Endothelial cell of umbilical vein (primary cell): ENCODE measurements at regions not wholly inside any gene's neighbourhood (a gene's known extent, or its start where the extent isn't known, plus 50 kb on each side); places are given as distances from the start of the nearest gene placed in this dataset.

Source experiments
- CTCF ChIP-seq, 2 donors: IDR thresholded peaks; 1 replicate in 1 of 2; 2 replicates in 1 of 2; pipeline ENCODE4 v1.5.1; 2011; ENCODE audit warnings: low read length in 2 of 2, mild to moderate bottlenecking in 2 of 2, moderate library complexity in 2 of 2, control low read depth in 1 of 2, inconsistent platforms in 1 of 2, low read depth in 1 of 2; ENCODE audit not compliant: insufficient read depth in 1 of 2; ENCODE audit errors: extremely low read depth in 1 of 2
- EZH2 ChIP-seq: IDR thresholded peaks from 2 replicates; pipeline ENCODE4 v1.6.1; 2012; ENCODE audit warnings: borderline replicate concordance, low read depth, mild to moderate bottlenecking, moderate library complexity, low read length, inconsistent platforms; ENCODE audit not compliant: severe bottlenecking
- FOS ChIP-seq: IDR thresholded peaks from 2 replicates; pipeline ENCODE4 v1.6.1; 2011; ENCODE audit warnings: mild to moderate bottlenecking, low read length, moderate library complexity, borderline replicate concordance; ENCODE audit not compliant: insufficient read depth
- GATA2 ChIP-seq: IDR thresholded peaks from 2 replicates; pipeline ENCODE4 v1.7.0; 2011; ENCODE audit warnings: low read depth, mild to moderate bottlenecking, moderate library complexity, mixed read lengths, low read length; ENCODE audit not compliant: insufficient read length, insufficient read depth
- JUN ChIP-seq: IDR thresholded peaks from 2 replicates; pipeline ENCODE4 v1.6.1; 2011; ENCODE audit warnings: borderline replicate concordance, low read depth; ENCODE audit not compliant: insufficient read length, insufficient read depth
- MAX ChIP-seq: IDR thresholded peaks from 2 replicates; pipeline ENCODE4 v1.6.1; 2011; ENCODE audit not compliant: insufficient read depth, insufficient read length
- MYC ChIP-seq: IDR thresholded peaks from one replicate; pipeline ENCODE4 v1.6.1; 2011; ENCODE audit warnings: mild to moderate bottlenecking, low read depth, low read length
- POLR2A ChIP-seq: IDR thresholded peaks from 2 replicates; pipeline ENCODE4 v1.6.1; 2012; ENCODE audit warnings: low read depth, mild to moderate bottlenecking, control low read depth, low read length
- POLR2AphosphoS5 ChIP-seq: IDR thresholded peaks from 2 replicates; pipeline ENCODE4 v1.6.1; 2012; ENCODE audit warnings: low read depth, mild to moderate bottlenecking, control low read depth, low read length, moderate library complexity; ENCODE audit not compliant: insufficient read depth

- TF ChIP-seq POLR2A (no peak), CTCF (IDR thresholded peaks at IDR 0.05; ENCODE audit: extremely low read depth in 1 of 2, insufficient read depth in 1 of 2, low read depth in 1 of 2, low read length in 2 of 2) (no peak), MAX (no peak), EZH2 (no peak), POLR2AphosphoS5 (no peak), GATA2 (no peak), FOS (no peak), JUN (no peak), MYC (no peak)
Observed at GRCh38 chr15:69661871-69662644, 209.4 kb downstream of the RPLP1 start.
